ENCODE measurements at regions not wholly inside any gene's neighbourhood (a gene's known extent, or its start where the extent isn't known, plus 50 kb on each side); places are given as distances from the start of the nearest gene placed in this dataset.

- DNase-seq (ENCODE audit: extremely low read depth, low read depth): no peak
Observed at GRCh38 chr1:187862506-187862905, 1033.8 kb downstream of the PLA2G4A start.

GRCh38 chr1:187870552-187870951 is 1041.8 kb downstream of the PLA2G4A start:
- no peak for DNase-seq (ENCODE audit: extremely low read depth, low read depth)

GRCh38 chr1:187871177-187871845 is 1042.6 kb downstream of the PLA2G4A start:
- no peak for DNase-seq (ENCODE audit: extremely low read depth, low read depth)

- no peak for DNase-seq (ENCODE audit: extremely low read depth, low read depth)
Observed at GRCh38 chr1:187872550-187872949, 1043.8 kb downstream of the PLA2G4A start.

GRCh38 chr1:187873126-187873525 is 1044.4 kb downstream of the PLA2G4A start:
- no peak for DNase-seq (ENCODE audit: extremely low read depth, low read depth)

- no peak for DNase-seq (ENCODE audit: extremely low read depth, low read depth)
Observed at GRCh38 chr1:187876775-187877174, 1048.0 kb downstream of the PLA2G4A start.

GRCh38 chr1:187877220-187877619 is 1048.5 kb downstream of the PLA2G4A start:
- DNase-seq (ENCODE audit: extremely low read depth, low read depth): no peak

- DNase-seq (ENCODE audit: extremely low read depth, low read depth): no peak
Observed at GRCh38 chr1:187878883-187879282, 1050.1 kb downstream of the PLA2G4A start.

- DNase-seq (ENCODE audit: extremely low read depth, low read depth): no peak
Observed at GRCh38 chr1:187883356-187883755, 1054.6 kb downstream of the PLA2G4A start.

- no peak for DNase-seq (ENCODE audit: extremely low read depth, low read depth)
Observed at GRCh38 chr1:187891993-187892682, 1063.4 kb downstream of the PLA2G4A start.

GRCh38 chr1:187892683-187893039 is 1063.9 kb downstream of the PLA2G4A start:
- DNase-seq (ENCODE audit: extremely low read depth, low read depth): no peak

GRCh38 chr1:187893471-187893870 is 1064.7 kb downstream of the PLA2G4A start:
- DNase-seq (ENCODE audit: extremely low read depth, low read depth): no peak

GRCh38 chr1:187894349-187894748 is 1065.6 kb downstream of the PLA2G4A start:
- DNase-seq (ENCODE audit: extremely low read depth, low read depth): no peak

GRCh38 chr1:187903223-187903622 is 1074.5 kb downstream of the PLA2G4A start:
- no peak for DNase-seq (ENCODE audit: extremely low read depth, low read depth)

GRCh38 chr1:187909382-187909781 is 1080.6 kb downstream of the PLA2G4A start:
- no peak for DNase-seq (ENCODE audit: extremely low read depth, low read depth)

- DNase-seq (ENCODE audit: extremely low read depth, low read depth): no peak
Observed at GRCh38 chr1:187911820-187912219, 1083.1 kb downstream of the PLA2G4A start.

- no peak for DNase-seq (ENCODE audit: extremely low read depth, low read depth)
Observed at GRCh38 chr1:187920976-187921375, 1092.2 kb downstream of the PLA2G4A start.

GRCh38 chr1:187921426-187921825 is 1092.7 kb downstream of the PLA2G4A start:
- DNase-seq (ENCODE audit: extremely low read depth, low read depth): no peak

GRCh38 chr1:187922255-187922654 is 1093.5 kb downstream of the PLA2G4A start:
- no peak for DNase-seq (ENCODE audit: extremely low read depth, low read depth)

- no peak for DNase-seq (ENCODE audit: extremely low read depth, low read depth)
Observed at GRCh38 chr1:187924252-187924651, 1095.5 kb downstream of the PLA2G4A start.

GRCh38 chr1:187928288-187928687 is 1099.5 kb downstream of the PLA2G4A start:
- DNase-seq (ENCODE audit: extremely low read depth, low read depth): peak; percentile 69

- DNase-seq (ENCODE audit: extremely low read depth, low read depth): no peak
Observed at GRCh38 chr1:187928696-187929095, 1099.9 kb downstream of the PLA2G4A start.

- no peak for DNase-seq (ENCODE audit: extremely low read depth, low read depth)
Observed at GRCh38 chr1:187931776-187932175, 1103.0 kb downstream of the PLA2G4A start.
